Gastrocnemius medialis (tissue), 4 donors: ENCODE measurements at regions not wholly inside any gene's neighbourhood (a gene's known extent, or its start where the extent isn't known, plus 50 kb on each side); places are given as distances from the start of the nearest gene placed in this dataset.

Experiments used
- CTCF ChIP-seq, 5 experiments: fragments of 450-650 bp in 3 of 5; fragments of 200-600 bp in 2 of 5; sonication (generic) in 2 of 5; IDR thresholded peaks in 4 of 5; conservative IDR thresholded peaks in 1 of 5; 1 replicate in 4 of 5; 2 replicates in 1 of 5; pipeline ENCODE4 v1.5.1; 2016 to 2019; ENCODE audit warnings: antibody characterized with exemption in 5 of 5, mild to moderate bottlenecking in 3 of 5, moderate library complexity in 3 of 5
- POLR2A ChIP-seq, 2 donors: fragments of 450-650 bp; IDR thresholded peaks; one replicate each; pipeline ENCODE4 v1.6.1; 2017; ENCODE audit warnings: antibody characterized with exemption in 2 of 2, mild to moderate bottlenecking in 2 of 2, moderate library complexity in 2 of 2

- TF ChIP-seq POLR2A (IDR thresholded peaks at IDR 0.05) (no peak), CTCF (IDR thresholded peaks at IDR 0.05 in 4 of 5, conservative IDR thresholded peaks at IDR 0.05 in 1 of 5) (no peak)
Observed at GRCh38 chr2:19609266-19609665, 250.8 kb upstream of the OSR1 start.
